GM21723 (cell line): ENCODE measurements at regions not wholly inside any gene's neighbourhood (a gene's known extent, or its start where the extent isn't known, plus 50 kb on each side); places are given as distances from the start of the nearest gene placed in this dataset.

Experiments used
- ATAC-seq: cut with Tn5 transposase; IDR thresholded peaks from one replicate; pipeline ENCODE4 v1.9.1; 2021; ENCODE audit warnings: mild to moderate bottlenecking, moderate library complexity; ENCODE audit not compliant: unreplicated experiment

GRCh38 chr9:99573085-99573484 lies 248.6 kb upstream of the NR4A3 start:
- ATAC-seq = no peak

GRCh38 chr9:99573886-99574285 lies 247.8 kb upstream of the NR4A3 start:
- no peak for ATAC-seq

GRCh38 chr9:99576002-99576401 lies 245.7 kb upstream of the NR4A3 start:
- ATAC-seq = no peak

GRCh38 chr9:99576876-99577275 lies 244.8 kb upstream of the NR4A3 start:
- no peak for ATAC-seq

GRCh38 chr9:99577351-99577750 lies 244.3 kb upstream of the NR4A3 start:
- no peak for ATAC-seq

GRCh38 chr9:99578666-99579065 lies 243.0 kb upstream of the NR4A3 start:
- no peak for ATAC-seq

GRCh38 chr9:99579964-99580363 lies 241.7 kb upstream of the NR4A3 start:
- no peak for ATAC-seq

GRCh38 chr9:99582814-99583213 lies 238.9 kb upstream of the NR4A3 start:
- ATAC-seq = no peak

GRCh38 chr9:99588299-99588698 lies 233.4 kb upstream of the NR4A3 start:
- no peak for ATAC-seq

- ATAC-seq = no peak
Measured at GRCh38 chr9:99588747-99589146, 232.9 kb upstream of the NR4A3 start.

- ATAC-seq = no peak
Measured at GRCh38 chr9:99590410-99590809, 231.3 kb upstream of the NR4A3 start.

- ATAC-seq = no peak
Measured at GRCh38 chr9:99590840-99591239, 230.8 kb upstream of the NR4A3 start.

GRCh38 chr9:99591770-99592169 lies 229.9 kb upstream of the NR4A3 start:
- no peak for ATAC-seq

- ATAC-seq = no peak
Measured at GRCh38 chr9:99592834-99593574, 228.7 kb upstream of the NR4A3 start.

GRCh38 chr9:99593610-99594009 lies 228.1 kb upstream of the NR4A3 start:
- no peak for ATAC-seq

- ATAC-seq = no peak
Measured at GRCh38 chr9:99594056-99594780, 227.5 kb upstream of the NR4A3 start.

GRCh38 chr9:99595796-99596195 lies 225.9 kb upstream of the NR4A3 start:
- no peak for ATAC-seq

GRCh38 chr9:99601571-99602111 lies 220.0 kb upstream of the NR4A3 start:
- no peak for ATAC-seq

- no peak for ATAC-seq
Measured at GRCh38 chr9:99602854-99603253, 218.8 kb upstream of the NR4A3 start.

- no peak for ATAC-seq
Measured at GRCh38 chr9:99605016-99605743, 216.5 kb upstream of the NR4A3 start.

- no peak for ATAC-seq
Measured at GRCh38 chr9:99606296-99606695, 215.4 kb upstream of the NR4A3 start.

- ATAC-seq = no peak
Measured at GRCh38 chr9:99606957-99607356, 214.7 kb upstream of the NR4A3 start.
